ENCODE measurements at regions not wholly inside any gene's neighbourhood (a gene's known extent, or its start where the extent isn't known, plus 50 kb on each side); places are given as distances from the start of the nearest gene placed in this dataset.

GRCh38 chr7:65251851-65252620 is 121.6 kb upstream of the ZNF92 start:
- TF ChIP-seq CTCF (IDR thresholded peaks at IDR 0.05): no peak
- TF ChIP-seq ZFX (IDR thresholded peaks at IDR 0.05; ENCODE audit: borderline replicate concordance): no peak
